ENCODE measurements at regions not wholly inside any gene's neighbourhood (a gene's known extent, or its start where the extent isn't known, plus 50 kb on each side); places are given as distances from the start of the nearest gene placed in this dataset.

DNA sequence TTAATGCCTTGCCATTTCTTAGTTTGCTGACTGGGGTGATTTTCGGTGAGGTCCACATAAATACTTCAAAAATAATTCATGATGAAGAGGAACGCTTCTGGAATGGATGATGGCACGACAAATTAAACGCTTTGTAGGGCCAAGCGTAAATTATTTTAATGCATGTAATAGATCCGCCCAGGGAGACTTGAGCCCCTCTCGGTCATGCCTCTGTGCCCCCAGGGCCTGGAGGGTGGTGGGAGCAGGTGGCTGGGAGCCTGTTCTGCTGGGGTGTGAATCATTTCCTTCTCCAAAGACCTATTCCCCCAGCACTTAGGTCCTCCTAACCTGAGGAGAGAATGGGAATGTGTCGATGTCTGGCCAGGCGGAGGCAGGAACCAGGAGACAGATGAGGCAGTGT, 350.6 kb downstream of the ZNF536 start:
- DNase-seq: no peak

DNA sequence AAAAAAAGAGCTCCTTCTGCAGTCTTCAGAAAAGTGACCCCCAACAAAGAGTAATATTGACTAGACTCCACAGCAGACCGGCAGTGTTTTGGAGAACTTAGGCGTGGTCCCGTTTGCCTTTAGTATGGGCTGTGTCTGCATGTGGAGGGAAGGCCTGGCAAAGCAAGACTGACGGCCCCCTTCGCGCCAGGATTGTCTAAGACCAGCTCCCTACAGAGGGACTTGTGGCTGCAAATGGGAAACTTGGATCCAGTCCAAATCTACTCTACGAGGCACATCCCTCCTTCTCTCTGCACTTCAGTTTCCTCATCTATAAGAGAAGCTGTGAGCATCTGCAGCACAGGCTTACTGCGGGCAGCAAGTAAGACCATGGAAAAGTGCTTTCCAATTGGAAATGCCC, 350.0 kb downstream of the ZNF536 start:
- no peak for DNase-seq

DNA sequence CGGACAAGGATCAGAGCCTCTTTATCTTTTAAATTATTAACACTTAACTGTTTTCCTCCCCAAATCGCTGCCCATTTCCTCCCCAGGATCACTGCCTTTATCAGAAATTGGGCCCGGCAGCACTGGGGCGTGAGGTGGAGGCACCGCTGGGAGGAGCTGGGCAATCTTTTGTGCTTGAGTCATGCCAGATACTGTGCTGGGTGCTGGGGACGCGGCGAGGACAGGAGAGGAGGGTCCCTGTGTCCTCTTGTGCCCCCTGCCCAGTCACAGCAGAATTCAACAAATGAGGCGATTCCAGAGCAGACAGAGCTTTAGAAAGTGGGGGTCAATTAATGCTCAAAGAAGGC, 347.8 kb downstream of the ZNF536 start:
- no peak for DNase-seq

DNA sequence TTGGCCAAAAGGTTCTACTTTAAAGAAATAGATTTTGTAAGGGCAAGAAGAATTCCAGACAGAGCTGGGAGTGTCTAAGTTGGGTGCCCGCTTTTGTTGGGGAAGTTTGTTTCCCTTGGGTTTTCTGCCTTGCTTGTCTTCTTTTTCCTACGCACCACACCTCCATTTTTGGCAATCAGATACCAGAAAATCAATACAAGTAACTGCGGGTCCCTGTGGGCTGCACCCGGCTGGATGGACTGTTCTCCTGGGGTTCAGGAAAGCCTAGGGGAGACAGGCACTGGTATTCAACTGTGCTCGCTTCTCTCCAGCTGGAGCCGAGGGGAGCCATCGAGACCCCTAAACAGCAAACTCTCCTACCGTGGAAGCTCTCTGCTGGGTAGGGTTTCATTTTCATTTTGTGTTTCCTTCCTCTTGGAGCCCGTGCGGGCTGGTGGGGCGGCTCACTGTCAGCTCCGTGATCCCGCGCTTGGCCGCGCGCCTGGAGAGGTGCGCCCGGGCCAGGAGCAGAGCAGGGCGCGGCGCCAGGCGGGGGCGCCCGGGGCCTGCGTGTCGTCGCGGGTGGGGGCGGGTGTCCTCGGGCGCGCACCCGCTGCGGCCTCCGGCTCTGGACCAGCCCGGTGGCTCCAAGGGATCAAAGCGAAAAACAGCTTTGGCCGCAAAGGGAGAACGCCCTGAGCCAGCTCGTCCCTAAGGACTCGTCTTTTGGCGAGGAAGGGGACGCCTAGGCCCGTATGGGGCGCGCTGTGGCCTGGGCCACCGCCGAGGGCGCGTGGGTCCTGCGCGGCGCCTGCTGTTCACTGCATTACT, 347.2 kb downstream of the ZNF536 start:
- DNase-seq: no peak

DNA sequence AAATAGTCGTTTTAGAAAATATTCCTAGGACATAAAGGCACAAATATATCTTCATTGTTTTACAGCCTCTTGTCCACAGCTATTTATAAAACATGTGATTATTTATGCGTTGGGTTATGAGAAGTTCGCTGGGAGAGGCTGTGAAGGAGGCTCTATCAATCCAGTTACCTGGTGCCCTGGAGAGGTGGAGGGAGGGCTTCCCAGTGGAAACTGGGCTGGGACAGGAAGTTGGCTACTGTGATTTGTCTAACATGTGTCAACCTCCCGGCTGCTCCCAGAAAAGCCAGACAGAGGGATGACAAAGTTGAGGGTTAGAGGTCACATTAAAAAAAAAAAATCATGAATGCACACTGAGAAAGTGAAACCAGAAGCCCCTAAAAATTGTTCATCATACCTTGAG, 346.5 kb downstream of the ZNF536 start:
- no peak for DNase-seq

DNA sequence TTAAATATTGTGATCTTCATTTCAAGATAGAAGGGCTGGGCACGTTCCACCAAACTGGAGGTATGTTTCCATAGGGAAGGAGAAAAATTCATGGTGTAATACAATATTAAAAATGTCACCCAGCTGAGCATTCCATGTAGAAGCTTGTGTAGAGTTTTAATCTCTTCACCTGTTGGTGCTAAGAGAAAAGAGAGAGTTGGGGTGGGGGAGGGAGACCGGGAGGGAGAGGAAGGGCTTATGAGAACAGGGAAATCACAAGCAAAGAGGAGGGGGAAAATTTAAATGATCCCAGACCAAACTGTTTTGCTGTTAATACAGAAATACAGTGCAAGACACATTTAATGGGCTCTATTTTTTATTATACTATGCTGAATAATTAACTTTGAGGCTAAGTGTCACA, 345.8 kb downstream of the ZNF536 start:
- DNase-seq: no peak

DNA sequence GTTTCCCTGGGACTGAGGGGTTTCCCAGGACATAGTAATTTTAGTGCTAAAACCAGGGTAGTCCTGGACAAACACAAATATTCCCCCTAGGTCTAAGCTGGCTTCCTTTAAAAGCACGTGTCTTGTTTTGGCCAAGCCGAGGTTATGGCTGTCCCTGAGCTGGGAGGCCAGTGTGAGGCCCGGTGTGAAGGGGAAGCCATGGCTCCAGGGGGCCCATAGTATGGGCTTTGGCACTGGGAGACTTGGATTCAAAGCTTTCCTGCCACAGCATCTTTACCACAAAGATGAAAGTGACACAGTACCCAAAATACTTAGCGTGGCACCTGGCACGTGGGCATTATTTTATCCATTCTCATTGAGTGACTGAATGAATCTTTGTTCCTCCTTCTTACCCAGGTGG, 345.2 kb downstream of the ZNF536 start:
- no peak for DNase-seq

DNA sequence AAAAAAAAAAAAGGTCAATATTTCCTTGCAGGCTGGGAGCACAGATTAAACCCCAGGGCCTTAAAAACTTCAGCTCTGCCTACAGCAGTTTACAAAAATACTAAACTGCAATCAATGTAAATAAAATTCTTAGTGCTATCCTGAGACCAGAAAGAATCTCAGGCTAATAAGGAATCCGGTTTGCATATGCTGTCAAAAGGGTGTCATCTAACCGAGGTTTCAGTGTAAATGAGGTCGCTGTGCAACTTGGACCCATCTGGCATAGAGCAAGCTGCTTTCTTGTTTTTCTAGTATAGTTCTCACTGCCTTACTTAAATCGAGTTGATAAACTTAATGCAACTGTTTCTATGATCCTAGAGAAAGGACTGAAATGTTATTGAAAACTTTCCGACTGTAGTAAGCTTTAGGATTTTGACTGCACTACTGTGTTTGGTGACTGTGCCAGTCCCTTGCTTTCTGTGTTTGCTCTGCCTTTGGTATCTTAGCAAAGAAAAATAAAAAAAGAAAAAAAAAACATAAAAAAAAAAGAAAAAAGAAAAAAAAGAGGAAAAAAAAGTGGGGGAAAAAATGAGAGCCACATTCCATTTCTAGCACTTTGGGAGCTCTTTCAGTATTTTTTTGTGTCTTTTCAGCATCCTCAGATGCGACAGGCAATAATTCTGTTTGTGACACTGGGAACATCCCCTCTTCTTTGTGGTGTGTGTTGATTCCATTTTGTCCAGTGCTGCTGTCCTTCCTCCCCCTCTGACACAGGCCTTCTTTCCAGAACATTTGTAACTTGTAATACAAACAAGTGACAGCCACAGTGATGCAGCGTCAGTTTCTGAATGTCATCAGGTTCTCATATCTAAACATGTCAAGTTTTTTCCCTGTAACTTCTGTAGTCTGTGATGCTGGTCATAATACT, 340.5 kb downstream of the ZNF536 start:
- no peak for DNase-seq

DNA sequence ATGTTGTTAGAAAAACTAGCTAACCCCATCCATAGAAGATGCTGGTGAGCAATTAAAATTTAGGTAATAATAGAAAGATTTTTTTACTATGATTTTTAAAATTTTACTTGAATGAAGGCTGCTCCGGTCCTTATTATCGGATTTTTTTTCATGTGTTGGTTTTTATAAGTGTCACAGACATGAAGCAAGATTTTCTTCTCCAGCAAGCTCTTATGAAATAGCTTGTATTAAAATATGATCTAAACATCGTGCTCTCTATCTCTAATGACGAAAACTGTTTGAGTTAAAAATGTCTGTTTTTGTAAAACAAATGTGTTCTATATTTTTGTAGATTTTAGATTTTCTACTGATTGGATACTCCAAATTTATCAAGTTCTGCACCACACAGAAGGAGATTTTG, 339.6 kb downstream of the ZNF536 start:
- DNase-seq: no peak

DNA sequence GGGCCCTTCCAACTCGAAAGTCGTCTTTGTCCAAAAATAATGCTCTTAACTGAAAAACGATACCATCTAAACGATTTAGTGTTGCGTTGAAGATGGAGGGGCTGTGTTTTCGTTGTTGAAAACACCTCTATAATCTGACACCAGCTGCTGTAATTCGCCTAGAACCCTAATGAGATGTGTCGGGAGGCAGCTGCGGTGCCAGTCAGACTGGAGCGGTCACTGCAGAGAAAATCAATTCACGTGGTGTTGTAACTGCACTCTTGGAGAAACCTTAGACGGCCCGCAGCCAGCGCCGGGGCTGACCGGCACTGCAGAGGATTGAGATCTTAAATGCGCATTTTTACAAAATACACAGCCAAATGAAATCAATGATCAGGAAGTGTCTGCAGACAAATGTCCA, 339.1 kb downstream of the ZNF536 start:
- DNase-seq: no peak

DNA sequence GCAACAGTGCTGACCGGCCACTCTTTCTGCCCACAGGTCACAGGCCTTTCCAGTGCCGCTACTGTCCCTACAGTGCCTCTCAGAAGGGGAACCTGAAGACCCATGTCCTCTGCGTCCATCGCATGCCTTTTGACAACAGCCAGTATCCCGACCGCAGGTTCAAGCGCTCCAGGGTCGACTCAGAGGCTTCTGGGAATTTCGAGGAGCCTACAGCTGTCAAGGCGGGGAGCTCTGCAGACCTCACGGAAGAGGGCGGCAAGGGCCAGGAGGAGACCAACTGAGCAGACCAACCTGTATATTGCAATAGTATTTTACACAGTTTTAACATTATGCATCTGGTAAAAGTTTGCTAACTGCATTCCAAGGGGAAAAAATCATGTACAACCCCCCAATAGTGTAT, 338.5 kb downstream of the ZNF536 start:
- DNase-seq: no peak

DNA sequence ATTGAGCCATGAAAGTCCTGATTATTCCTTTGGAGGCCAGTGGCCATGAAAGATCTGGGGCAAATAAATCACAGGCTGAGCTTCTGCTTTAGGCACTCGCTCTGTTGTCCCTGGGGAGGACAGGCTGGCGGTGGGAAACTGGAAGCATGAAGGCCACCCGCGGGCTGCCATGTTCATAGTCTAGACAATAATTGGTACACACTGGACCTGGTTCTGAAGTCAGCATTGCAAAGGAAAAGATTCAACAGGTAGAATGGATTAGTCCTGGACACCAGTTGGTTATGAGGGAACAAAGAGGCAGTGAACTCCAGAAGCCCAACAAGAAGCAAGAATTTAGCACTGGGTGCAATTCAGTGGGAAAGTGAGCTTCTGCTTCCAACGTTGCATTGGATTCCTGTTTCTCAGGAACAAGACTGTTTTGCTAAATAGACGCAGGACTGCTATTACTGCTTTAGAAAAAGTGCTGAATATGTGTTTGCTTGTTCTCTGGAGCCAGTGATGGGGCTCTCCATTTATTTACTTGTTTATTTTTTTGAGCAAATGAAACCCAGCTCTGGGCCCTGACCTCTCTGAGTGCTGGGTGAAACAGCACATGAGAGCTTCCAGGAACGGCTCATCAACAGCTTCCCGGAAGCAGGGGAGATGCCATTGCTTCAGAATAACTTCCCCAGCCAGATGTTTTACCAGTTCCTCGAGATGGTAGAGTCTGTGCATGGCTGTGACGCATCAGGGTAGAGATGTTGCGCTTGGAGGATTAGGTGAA, 336.4 kb downstream of the ZNF536 start:
- no peak for DNase-seq

DNA sequence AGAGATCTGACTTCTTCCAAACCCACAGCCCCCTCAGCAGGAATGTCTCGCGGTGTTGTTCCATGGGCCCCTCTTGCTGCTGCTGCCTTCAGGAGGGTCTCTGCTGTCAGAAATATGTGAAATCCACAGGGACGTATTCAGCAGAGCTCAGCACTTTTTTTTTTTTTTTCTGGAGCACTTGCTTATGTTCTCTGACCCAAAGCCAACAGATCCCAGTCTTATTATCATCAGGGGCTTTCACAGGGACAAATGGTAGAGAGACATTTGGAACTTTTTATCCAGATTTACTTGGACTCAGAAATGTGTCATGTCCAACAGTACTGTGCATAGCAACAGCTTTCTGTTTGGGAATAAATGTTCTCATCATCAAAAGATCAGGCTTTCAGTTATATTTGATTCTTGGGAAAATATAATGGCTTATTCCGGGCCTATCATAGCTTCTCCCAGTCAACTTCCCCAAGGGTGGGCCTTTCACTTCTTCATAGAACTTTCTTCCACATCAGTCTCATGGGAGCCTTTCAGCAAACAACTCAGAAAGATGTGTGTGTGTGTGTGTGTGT, 332.7 kb downstream of the ZNF536 start:
- no peak for DNase-seq

DNA sequence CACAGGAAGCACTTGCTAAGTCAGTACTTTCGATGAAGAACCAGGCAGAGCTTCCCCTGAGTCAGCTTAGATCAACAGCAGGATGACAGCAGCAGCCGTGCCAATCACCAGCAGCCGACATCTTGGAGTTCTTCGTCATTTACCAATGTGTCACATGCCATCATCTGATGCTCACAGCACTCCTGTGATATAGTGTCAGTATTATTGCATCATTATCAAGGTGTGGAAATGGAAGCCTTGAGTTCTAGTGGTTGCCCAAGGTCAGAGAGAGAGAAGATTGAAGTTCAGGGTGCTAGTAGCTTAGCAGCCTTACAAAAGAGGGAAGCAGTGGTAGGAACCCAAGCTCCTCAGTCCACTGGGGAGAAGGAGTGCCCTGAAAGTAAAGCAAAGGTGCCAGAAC, 331.5 kb downstream of the ZNF536 start:
- DNase-seq: no peak

DNA sequence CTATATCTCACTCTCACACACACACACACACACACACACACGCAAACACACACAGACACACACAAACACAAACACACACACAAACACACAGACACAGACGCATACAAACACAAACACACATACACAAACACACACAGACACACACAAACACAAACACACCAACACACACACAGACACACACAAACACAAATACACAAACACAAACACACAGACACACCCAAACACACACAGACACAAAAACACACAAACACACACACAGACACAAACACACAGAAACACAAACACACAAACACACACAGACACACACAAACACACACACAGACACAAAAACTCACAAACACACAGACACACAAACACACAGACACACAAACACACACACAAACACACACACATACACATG, 329.0 kb downstream of the ZNF536 start:
- no peak for DNase-seq

DNA sequence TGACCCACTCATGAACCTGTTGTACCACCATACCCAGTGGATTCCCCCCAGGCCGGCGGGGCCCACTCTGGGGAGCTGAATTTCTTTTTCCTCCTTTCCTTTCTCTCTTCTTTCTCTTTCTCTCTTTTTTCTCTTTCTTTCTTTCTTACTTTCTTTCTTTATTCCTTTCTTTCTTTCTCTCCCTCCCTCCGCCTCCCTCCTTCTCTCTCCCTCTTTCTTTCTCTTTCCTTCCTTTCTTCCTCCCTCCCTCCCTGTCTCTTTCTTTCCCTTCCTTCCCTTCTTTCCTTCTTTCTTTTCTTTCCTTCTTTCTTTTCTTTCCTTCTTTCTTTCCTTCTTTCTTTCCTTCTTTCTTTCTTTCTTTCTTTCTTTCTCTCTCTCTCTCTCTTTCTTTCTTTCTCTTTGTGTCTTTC, 327.7 kb downstream of the ZNF536 start:
- DNase-seq: no peak

DNA sequence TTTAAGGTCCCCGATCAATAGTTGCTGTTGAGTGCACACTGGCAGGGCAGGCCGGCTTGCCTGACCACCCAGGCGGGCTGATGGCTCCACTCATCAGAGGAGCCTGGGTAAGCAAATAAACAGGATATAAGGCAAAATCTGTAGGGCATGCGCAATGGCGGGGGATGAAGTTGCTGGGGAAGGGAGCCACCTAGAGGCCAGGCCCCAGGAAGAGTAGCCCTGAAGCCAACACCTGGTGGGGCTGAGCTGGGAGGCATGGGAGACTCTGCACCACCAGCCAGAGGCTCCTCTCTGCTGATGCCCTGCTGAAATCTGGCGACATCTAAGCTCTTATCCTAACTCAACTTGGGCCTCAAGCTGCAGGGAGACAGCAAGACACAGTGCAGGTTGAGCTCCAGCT, 324.3 kb downstream of the ZNF536 start:
- no peak for DNase-seq

DNA sequence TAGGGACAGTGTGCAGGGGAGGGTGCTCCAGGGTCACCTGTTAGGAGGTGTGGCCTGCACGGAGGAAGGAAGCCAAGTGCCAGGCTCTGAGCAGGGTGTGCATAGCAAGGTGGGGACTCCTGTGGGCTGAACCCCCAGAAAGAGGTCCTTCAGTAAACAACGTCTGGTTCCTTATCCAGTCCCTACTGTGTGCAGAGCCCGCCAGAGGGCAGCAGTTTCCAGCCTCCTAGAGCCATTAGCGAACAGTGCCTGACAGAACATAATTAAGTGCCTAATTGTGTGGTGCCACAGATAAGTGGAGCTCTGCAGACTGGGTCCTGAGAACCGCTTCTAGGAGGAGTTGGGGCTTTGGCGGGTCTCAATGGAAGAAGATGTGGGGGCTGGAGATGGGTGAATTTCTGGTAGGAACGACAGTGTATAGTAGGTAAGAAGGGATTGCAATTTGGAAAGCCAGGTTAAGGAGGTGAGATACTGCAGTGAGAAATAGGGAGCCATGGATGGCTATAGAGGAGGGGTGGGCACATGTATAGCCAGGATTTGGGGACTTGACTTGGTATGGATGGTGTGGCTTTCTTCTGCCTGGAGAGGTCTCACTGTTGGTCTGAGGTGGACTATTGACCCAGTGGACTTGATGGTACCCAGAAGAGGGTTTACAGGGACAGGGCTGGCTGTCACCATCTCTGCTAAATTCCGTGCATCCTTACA, 323.1 kb downstream of the ZNF536 start:
- DNase-seq: no peak

DNA sequence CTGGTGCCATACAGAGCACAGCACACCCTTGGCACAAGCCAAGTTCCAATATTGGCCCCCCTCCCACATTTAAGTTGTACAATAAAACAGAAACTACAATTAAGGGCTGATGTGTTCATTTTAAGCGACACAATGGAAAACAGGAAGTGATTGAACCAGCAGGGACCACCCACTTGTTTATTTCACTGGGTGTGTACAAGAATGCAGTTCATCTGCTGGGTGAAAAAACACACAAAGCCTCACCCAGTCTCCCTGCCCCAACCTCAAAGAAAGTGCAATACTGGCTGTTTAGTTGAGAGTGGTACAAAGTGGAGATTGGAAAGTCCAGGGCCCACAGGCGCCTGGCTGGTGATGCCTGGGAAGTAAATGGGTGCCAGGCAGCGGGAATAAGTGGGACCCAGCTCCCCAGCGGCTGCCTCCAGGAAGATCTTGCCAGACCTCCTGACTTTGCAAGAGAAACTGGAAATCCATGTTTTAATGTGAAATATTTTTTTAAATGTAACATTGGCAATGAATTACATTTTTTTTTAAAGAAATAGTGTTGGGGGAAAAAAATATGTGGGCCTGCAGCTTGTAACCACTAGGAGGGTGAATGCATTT, 322.1 kb downstream of the ZNF536 start:
- no peak for DNase-seq

DNA sequence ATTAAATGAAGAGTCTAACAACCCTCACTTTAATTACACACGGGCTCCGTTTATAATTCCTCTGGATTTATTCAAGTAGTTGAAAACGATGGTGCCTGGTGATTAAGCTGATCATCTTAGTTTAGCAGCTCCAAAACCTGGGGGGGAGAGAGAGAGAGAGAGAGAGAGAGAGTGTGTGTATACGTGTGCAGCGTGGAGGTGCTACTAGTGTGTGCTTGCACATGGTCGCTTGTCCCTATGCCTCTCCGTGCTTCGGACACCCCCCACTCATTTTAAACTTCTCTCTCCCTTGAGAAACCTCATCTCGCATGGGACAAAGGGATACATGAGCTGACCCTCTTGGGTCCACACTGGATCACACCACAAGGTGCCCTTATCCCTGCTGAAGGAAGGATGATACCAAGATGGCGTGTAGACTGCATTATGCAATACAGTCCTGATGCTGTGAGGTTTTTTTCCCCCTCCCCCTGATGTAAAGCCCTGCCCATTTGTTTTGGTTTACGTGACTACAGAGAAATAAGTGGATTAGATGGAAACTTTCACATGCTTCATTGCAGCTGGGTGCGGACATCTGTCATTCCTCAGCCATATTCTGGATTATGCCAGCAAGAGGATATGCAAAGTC, 320.8 kb downstream of the ZNF536 start:
- no peak for DNase-seq

DNA sequence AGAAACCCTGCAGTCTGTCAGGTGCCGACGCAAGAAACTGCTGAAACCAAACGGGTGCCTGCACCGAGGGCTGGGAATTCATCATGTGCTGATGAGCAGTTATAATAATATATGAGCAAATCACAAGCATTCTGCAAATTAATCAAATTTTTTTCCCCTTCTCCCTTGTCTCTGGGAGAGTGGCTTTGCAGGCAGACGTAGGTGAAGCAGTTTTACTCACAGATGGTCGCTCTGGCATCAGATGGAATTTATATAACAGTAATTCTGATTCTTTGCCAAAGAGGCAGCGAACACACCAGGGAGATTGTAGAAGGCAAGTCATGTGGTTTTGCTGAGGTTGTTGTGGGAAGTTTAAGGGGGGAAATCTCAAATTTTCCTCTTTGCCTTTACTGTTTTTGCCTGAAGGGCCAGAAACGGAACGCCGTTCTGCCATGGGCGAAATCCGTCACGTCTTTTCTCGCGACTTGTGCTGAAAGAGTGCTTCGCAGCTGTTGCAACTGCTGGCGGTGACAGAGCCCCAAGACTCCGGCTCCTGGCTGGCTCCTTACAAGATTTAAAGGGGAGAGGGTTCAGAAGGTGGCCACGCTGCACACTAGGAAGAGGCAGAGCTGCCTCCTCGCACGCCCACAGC, 320.1 kb downstream of the ZNF536 start:
- no peak for DNase-seq

All from CD4-positive, alpha-beta T cell treated with Interleukin-6 for 4 hours (primary cell).